Mesenchymal stem cell (in vitro differentiated cells and primary cell): ENCODE measurements at regions not wholly inside any gene's neighbourhood (a gene's known extent, or its start where the extent isn't known, plus 50 kb on each side); places are given as distances from the start of the nearest gene placed in this dataset.

ENCODE experiments used
- DNase-seq: peaks from one replicate; pipeline ENCODE4 v3.0.0-alpha.2; 2013
- H2AFZ ChIP-seq: one replicate; pipeline ENCODE4 v1.6.1; 2013; ENCODE audit warnings: low read depth, mild to moderate bottlenecking, control low read depth, inconsistent platforms, low read length, moderate library complexity
- H2AK5ac ChIP-seq: 2 replicates; pipeline ENCODE4 v1.6.1; 2013; ENCODE audit warnings: low read length, moderate library complexity, mild to moderate bottlenecking, inconsistent platforms; ENCODE audit not compliant: severe bottlenecking
- H2BK120ac ChIP-seq: one replicate; pipeline ENCODE4 v1.6.1; 2013; ENCODE audit warnings: low read depth, mild to moderate bottlenecking, inconsistent platforms, low read length, moderate library complexity
- H2BK12ac ChIP-seq, 2 experiments: one replicate each; pipeline ENCODE4 v1.6.1; 2013; ENCODE audit warnings: inconsistent platforms in 2 of 2, low read length in 2 of 2, mild to moderate bottlenecking in 2 of 2, moderate library complexity in 2 of 2, control low read depth in 1 of 2
- H2BK15ac ChIP-seq: one replicate; pipeline ENCODE4 v1.6.1; 2013; ENCODE audit warnings: mild to moderate bottlenecking, low read depth, inconsistent platforms; ENCODE audit not compliant: poor library complexity, severe bottlenecking
- H2BK5ac ChIP-seq: 2 replicates; pipeline ENCODE4 v1.6.1; 2013; ENCODE audit warnings: low read depth, mild to moderate bottlenecking, low read length, control low read depth, inconsistent platforms; ENCODE audit not compliant: poor library complexity, severe bottlenecking
- H3K14ac ChIP-seq, 2 experiments: one replicate each; pipeline ENCODE4 v1.6.1; 2013; ENCODE audit warnings: inconsistent platforms in 2 of 2, low read length in 2 of 2, control low read depth in 1 of 2, mild to moderate bottlenecking in 1 of 2, moderate library complexity in 1 of 2
- H3K18ac ChIP-seq, 2 experiments: one replicate each; pipeline ENCODE4 v1.6.1; 2013; ENCODE audit warnings: inconsistent platforms in 2 of 2, low read length in 2 of 2, control low read depth in 1 of 2, low read depth in 1 of 2, mild to moderate bottlenecking in 1 of 2
- H3K23ac ChIP-seq, 2 experiments: one replicate each; pipeline ENCODE4 v1.6.1; 2013; ENCODE audit warnings: inconsistent platforms in 2 of 2, low read length in 2 of 2, mild to moderate bottlenecking in 2 of 2, moderate library complexity in 2 of 2, control low read depth in 1 of 2
- H3K27ac ChIP-seq: 2 replicates; pipeline ENCODE4 v1.5.1; 2013; ENCODE audit warnings: mild to moderate bottlenecking, moderate library complexity, low read length, control low read depth, inconsistent platforms; ENCODE audit not compliant: poor library complexity, severe bottlenecking
- H3K27me3 ChIP-seq, 2 experiments: 2 replicates each; pipeline versions ENCODE4 v1.6.1 to v1.7.0; 2013; ENCODE audit warnings: low read length in 2 of 2, mild to moderate bottlenecking in 2 of 2, moderate library complexity in 2 of 2, control low read depth in 1 of 2, inconsistent platforms in 1 of 2; ENCODE audit not compliant: control insufficient read depth in 1 of 2, insufficient read depth in 1 of 2
- H3K36me3 ChIP-seq, 2 experiments: 2 replicates each; pipeline versions ENCODE4 v1.6.1 to v1.7.0; 2013; ENCODE audit warnings: low read length in 2 of 2, control low read depth in 1 of 2, inconsistent platforms in 1 of 2, low read depth in 1 of 2, mild to moderate bottlenecking in 1 of 2; ENCODE audit not compliant: insufficient read depth in 2 of 2, control insufficient read depth in 1 of 2
- H3K4ac ChIP-seq, 2 experiments: one replicate each; pipeline ENCODE4 v1.6.1; 2013; ENCODE audit warnings: inconsistent platforms in 2 of 2, low read length in 2 of 2, mild to moderate bottlenecking in 2 of 2, moderate library complexity in 2 of 2, control low read depth in 1 of 2, low read depth in 1 of 2
- H3K4me1 ChIP-seq: 2 replicates; pipeline ENCODE4 v1.6.1; 2013; ENCODE audit warnings: low read depth, low read length, control low read depth; ENCODE audit not compliant: control insufficient read depth, insufficient read depth
- H3K4me2 ChIP-seq: 2 replicates; pipeline ENCODE4 v1.6.1; 2013; ENCODE audit warnings: low read length, mild to moderate bottlenecking, inconsistent platforms; ENCODE audit not compliant: poor library complexity, severe bottlenecking
- H3K4me3 ChIP-seq, 2 experiments: 2 replicates each; pipeline versions ENCODE4 v1.5.1 to v1.7.0; 2013; ENCODE audit warnings: low read length in 2 of 2, mild to moderate bottlenecking in 2 of 2, control low read depth in 1 of 2, low read depth in 1 of 2; ENCODE audit not compliant: insufficient read depth in 1 of 2
- H3K79me1 ChIP-seq: replicated peaks from 2 replicates; pipeline ENCODE4 v1.6.1; 2013; ENCODE audit warnings: mild to moderate bottlenecking, control low read depth, low read length, inconsistent platforms; ENCODE audit not compliant: poor library complexity, severe bottlenecking
- H3K9ac ChIP-seq: 2 replicates; pipeline ENCODE4 v1.7.0; 2013; ENCODE audit warnings: mild to moderate bottlenecking, low read length, moderate library complexity
- H3K9me3 ChIP-seq: 2 replicates; pipeline ENCODE4 v1.7.0; 2013; ENCODE audit warnings: mild to moderate bottlenecking, low read length; ENCODE audit not compliant: control insufficient read depth
- H4K8ac ChIP-seq: one replicate; pipeline ENCODE4 v1.6.1; 2013; ENCODE audit warnings: inconsistent platforms, mild to moderate bottlenecking, low read length, moderate library complexity
- H4K91ac ChIP-seq: one replicate; pipeline ENCODE4 v1.6.1; 2013; ENCODE audit warnings: mild to moderate bottlenecking, low read length, inconsistent platforms
- WGBS: methylation state at CpG from one replicate; pipeline ENCODE4 v1.1.7; 2013; ENCODE audit warnings: mixed read lengths; 5-methylcytosine and 5-hydroxymethylcytosine counted together

DNA sequence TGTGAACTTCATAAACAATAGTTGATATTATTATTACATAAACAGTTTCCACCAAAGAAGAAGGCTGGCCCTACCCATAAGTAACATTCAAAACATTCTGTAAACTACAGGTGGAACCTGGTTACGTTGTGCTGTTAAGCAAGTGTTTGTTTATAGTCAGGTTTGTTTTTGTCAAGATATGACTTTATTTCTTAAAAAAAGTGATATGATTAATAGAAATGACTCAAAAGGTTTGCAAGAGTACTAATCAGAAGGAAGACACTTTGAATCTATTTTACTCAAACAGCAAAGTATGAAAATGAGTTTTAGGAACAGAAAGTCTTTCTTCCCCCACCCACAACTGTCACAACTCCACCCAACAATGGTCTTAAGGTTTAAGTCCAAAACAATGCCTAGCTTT lies 220.8 kb downstream of the PLK2 start:
- no peak overlapping the region for H2BK12ac ChIP-seq
- no peaks in the 10 kb centered on the region for H3K4me1 ChIP-seq

DNA sequence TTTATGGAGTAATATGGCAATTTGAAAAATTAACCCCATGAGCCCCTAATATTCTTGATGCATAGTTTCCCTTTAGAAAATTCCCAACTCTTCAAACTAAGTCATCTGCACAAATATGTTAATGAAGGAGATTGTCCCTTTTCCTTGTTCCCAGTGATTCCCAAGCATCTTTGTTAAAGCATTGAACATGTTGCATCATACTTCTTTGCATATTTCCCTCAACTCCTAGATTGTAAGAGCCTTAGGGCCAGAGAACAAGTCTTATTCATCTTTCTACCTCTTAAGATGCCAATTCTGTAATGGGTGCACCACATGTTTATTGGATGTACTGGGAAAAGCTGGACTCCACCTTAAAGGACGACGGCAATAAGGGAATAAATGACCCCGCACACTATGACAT lies 223.4 kb downstream of the PLK2 start:
- Histone ChIP-seq H3K14ac (no peak overlapping the region), H3K23ac (no peak overlapping the region), H2BK12ac (no peak overlapping the region), H3K9ac (no peak overlapping the region), H2BK5ac (no peak overlapping the region), H3K4ac (no peak overlapping the region), H3K9me3 (no peaks in the 10 kb centered on the region), H4K91ac (no peak overlapping the region), H2BK15ac (no peak overlapping the region), H3K79me1 (no peaks in the 10 kb centered on the region), H3K27me3 (no peaks in the 10 kb centered on the region), H3K18ac (no peak overlapping the region), H3K27ac (no peak overlapping the region), H2BK120ac (no peak overlapping the region), H4K8ac (no peak overlapping the region), H3K4me1 (no peaks in the 10 kb centered on the region), H3K4me3 (no peak overlapping the region), H3K36me3 (no peaks in the 10 kb centered on the region), H2AK5ac (no peak overlapping the region), H2AFZ (no peak overlapping the region), H3K4me2 (no peak overlapping the region)
- WGBS, result 100% methylated on average over 3 of the region's 3 CpGs
- DNase-seq, result no peak

More for the DNA sequence above, 220.8 kb downstream of the PLK2 start:
- Histone ChIP-seq H4K8ac (no peak overlapping the region), H3K36me3 (no peaks in the 10 kb centered on the region), H3K4me2 (no peak overlapping the region), H3K9ac (no peak overlapping the region), H2AK5ac (no peak overlapping the region), H3K27me3 (no peaks in the 10 kb centered on the region), H3K9me3 (no peaks in the 10 kb centered on the region), H3K4me3 (no peak overlapping the region), H2AFZ (no peak overlapping the region), H3K4ac (no peak overlapping the region), H3K27ac (no peak overlapping the region), H3K18ac (no peak overlapping the region), H2BK120ac (no peak overlapping the region), H2BK15ac (no peak overlapping the region), H4K91ac (no peak overlapping the region), H3K14ac (no peak overlapping the region), H3K79me1 (no peaks in the 10 kb centered on the region), H2BK5ac (no peak overlapping the region), H3K23ac (no peak overlapping the region)
- WGBS, result 80% methylated on average over 1 of the region's 1 CpG
- DNase-seq, result no peak

DNA sequence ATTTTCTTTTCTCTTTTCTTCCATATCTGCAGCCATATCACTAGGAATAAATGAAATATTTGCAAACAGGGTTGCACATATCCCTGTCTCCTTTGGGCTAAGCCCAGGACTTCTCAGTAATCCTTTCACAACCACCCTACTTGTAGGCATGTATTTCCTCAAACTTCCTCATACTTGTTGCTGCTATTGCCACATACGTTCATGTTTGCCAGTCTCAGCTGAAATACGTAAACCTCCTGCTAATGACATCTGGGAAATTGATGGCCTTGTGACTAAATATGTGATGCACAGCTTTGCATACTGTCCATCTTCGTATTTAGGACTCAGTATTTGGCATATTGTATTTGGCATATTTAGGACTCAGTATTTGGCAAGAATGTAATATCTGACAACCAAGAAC lies 224.6 kb downstream of the PLK2 start:
- Histone ChIP-seq H2BK15ac (no peak overlapping the region), H3K4me3 (no peak overlapping the region), H2BK120ac (no peak overlapping the region), H3K18ac (no peak overlapping the region), H3K4ac (no peak overlapping the region), H3K27ac (no peak overlapping the region), H2AFZ (no peak overlapping the region), H3K4me2 (no peak overlapping the region), H3K4me1 (no peaks in the 10 kb centered on the region), H4K8ac (no peak overlapping the region), H2BK12ac (no peak overlapping the region), H3K36me3 (no peaks in the 10 kb centered on the region), H3K9ac (no peak overlapping the region), H3K14ac (no peak overlapping the region), H3K9me3 (no peaks in the 10 kb centered on the region), H4K91ac (no peak overlapping the region), H2BK5ac (no peak overlapping the region), H2AK5ac (no peak overlapping the region), H3K27me3 (no peaks in the 10 kb centered on the region), H3K79me1 (no peaks in the 10 kb centered on the region), H3K23ac (no peak overlapping the region)
- WGBS, result 21% methylated on average over 3 of the region's 3 CpGs
- DNase-seq, result peak; percentile 78

DNA sequence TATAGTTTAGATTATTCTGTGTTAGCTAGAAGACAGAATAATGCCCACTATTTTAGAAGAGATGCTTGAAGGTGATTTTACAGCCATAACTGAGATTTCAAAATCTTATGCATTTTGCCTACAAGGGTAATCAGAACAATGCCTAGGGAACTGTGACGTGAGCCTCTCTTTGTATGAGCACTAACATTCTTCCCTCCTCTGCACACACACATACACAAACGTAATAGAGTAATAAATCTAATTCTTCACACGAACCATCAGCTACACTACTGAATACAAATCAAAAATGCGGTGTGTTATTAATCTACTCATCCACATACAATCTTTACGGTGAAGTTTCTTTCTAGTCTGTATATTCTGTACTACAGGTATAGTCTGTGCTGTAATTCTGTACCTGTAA lies 227.8 kb downstream of the PLK2 start:
- H3K18ac ChIP-seq, result no peak overlapping the region
- H2BK12ac ChIP-seq, result no peak overlapping the region
- no peaks in the 10 kb centered on the region for H3K9me3 ChIP-seq
- no peak overlapping the region for H3K4me2 ChIP-seq
- DNase-seq, result no peak
- H2BK5ac ChIP-seq, result no peak overlapping the region
- no peaks in the 10 kb centered on the region for H3K27me3 ChIP-seq
- WGBS, result 60% methylated on average over 3 of the region's 5 CpGs
- no peak overlapping the region for H2BK120ac ChIP-seq
- H3K4me3 ChIP-seq, result no peak overlapping the region
- no peak overlapping the region for H3K4ac ChIP-seq
- no peak overlapping the region for H3K27ac ChIP-seq
- H3K14ac ChIP-seq, result no peak overlapping the region
- H3K79me1 ChIP-seq, result no peaks in the 10 kb centered on the region
- no peaks in the 10 kb centered on the region for H3K36me3 ChIP-seq
- H3K23ac ChIP-seq, result no peak overlapping the region
- H2BK15ac ChIP-seq, result no peak overlapping the region
- no peak overlapping the region for H4K91ac ChIP-seq
- H3K4me1 ChIP-seq, result no peaks in the 10 kb centered on the region
- H2AFZ ChIP-seq, result no peak overlapping the region
- H4K8ac ChIP-seq, result no peak overlapping the region
- no peak overlapping the region for H2AK5ac ChIP-seq
- no peak overlapping the region for H3K9ac ChIP-seq
